Left renal pelvis (tissue), 4 donors: ENCODE measurements at regions not wholly inside any gene's neighbourhood (a gene's known extent, or its start where the extent isn't known, plus 50 kb on each side); places are given as distances from the start of the nearest gene placed in this dataset.
"Not testable (repeated sequence)": the region's sequence is repeated elsewhere in the genome, so short reads cannot be mapped to it uniquely, and the experiment has no call there.

Experiments used
- DNase-seq, 4 donors: peaks; one replicate each; pipeline ENCODE4 v3.0.0-alpha.2; 2013; ENCODE audit warnings: low read depth in 4 of 4, low spot score in 3 of 4

- DNase-seq: no peak
These were observed 86.3 kb downstream of the GYPE start for GRCh38 chr4:143819029-143819428.

- not testable (repeated sequence) for DNase-seq
These were observed 87.5 kb downstream of the GYPE start for GRCh38 chr4:143817866-143818265.

- DNase-seq: not testable (repeated sequence)
These were observed 90.0 kb downstream of the GYPE start for GRCh38 chr4:143815375-143815774.

GRCh38 chr4:143813431-143814154, 91.8 kb downstream of the GYPE start:
- DNase-seq: not testable (repeated sequence)

- DNase-seq: not testable (repeated sequence)
These were observed 91.2 kb upstream of the FREM3 start for GRCh38 chr4:143791693-143792092.

- not testable (repeated sequence) for DNase-seq
These were observed 90.0 kb upstream of the FREM3 start for GRCh38 chr4:143790425-143790824.

GRCh38 chr4:143789618-143790017, 89.1 kb upstream of the FREM3 start:
- DNase-seq: not testable (repeated sequence)

GRCh38 chr4:143784567-143784966, 84.1 kb upstream of the FREM3 start:
- no peak for DNase-seq

GRCh38 chr4:143782521-143782920, 82.0 kb upstream of the FREM3 start:
- DNase-seq: no peak

- peak in 1 of 4 donors; percentile 7 for DNase-seq
These were observed 73.8 kb upstream of the FREM3 start for GRCh38 chr4:143773998-143774895.

GRCh38 chr4:143771269-143771668, 70.8 kb upstream of the FREM3 start:
- no peak for DNase-seq

GRCh38 chr4:143768007-143768591, 67.6 kb upstream of the FREM3 start:
- DNase-seq: no peak

- no peak for DNase-seq
These were observed 63.1 kb upstream of the FREM3 start for GRCh38 chr4:143763587-143763986.

- DNase-seq: no peak
These were observed 62.0 kb upstream of the FREM3 start for GRCh38 chr4:143762511-143762910.
